HFF-Myc (cell line): ENCODE measurements at regions not wholly inside any gene's neighbourhood (a gene's known extent, or its start where the extent isn't known, plus 50 kb on each side); places are given as distances from the start of the nearest gene placed in this dataset.

Source experiments
- DNase-seq: peaks from one replicate; pipeline ENCODE4 v3.0.0-alpha.2; 2011; ENCODE audit warnings: low read depth; ENCODE audit errors: extremely low read depth
- H3K4me3 ChIP-seq: replicated peaks from 2 replicates; pipeline ENCODE4 v1.5.1; 2011; ENCODE audit warnings: low read depth, mild to moderate bottlenecking, control low read depth, low read length
- CTCF ChIP-seq: IDR thresholded peaks from 2 replicates; pipeline ENCODE4 v1.5.1; 2012; ENCODE audit warnings: mild to moderate bottlenecking, low read depth, low read length, control low read depth; ENCODE audit errors: missing control alignments

- no peak for TF ChIP-seq CTCF
- no peak overlapping the region for H3K4me3 ChIP-seq
- DNase-seq = no peak
These were observed 200.1 kb downstream of the CXCL12 start for GRCh38 chr10:44184633-44185314.

- H3K4me3 ChIP-seq = no peak overlapping the region
- TF ChIP-seq CTCF = no peak
- no peak for DNase-seq
These were observed 200.9 kb downstream of the CXCL12 start for GRCh38 chr10:44183667-44184632.

- no peak for DNase-seq
- TF ChIP-seq CTCF = no peak
- no peak overlapping the region for H3K4me3 ChIP-seq
These were observed 202.0 kb downstream of the CXCL12 start for GRCh38 chr10:44182909-44183308.

GRCh38 chr10:44180321-44181168 is 204.4 kb downstream of the CXCL12 start:
- no peak overlapping the region for H3K4me3 ChIP-seq
- peak; percentile 98 for DNase-seq
- no peak for TF ChIP-seq CTCF

GRCh38 chr10:44178856-44179255 is 206.0 kb downstream of the CXCL12 start:
- no peak overlapping the region for H3K4me3 ChIP-seq
- DNase-seq = no peak
- TF ChIP-seq CTCF = no peak

- DNase-seq = no peak
- TF ChIP-seq CTCF = no peak
- H3K4me3 ChIP-seq = no peak overlapping the region
These were observed 206.6 kb downstream of the CXCL12 start for GRCh38 chr10:44178281-44178680.
